ENCODE measurements at regions not wholly inside any gene's neighbourhood (a gene's known extent, or its start where the extent isn't known, plus 50 kb on each side); places are given as distances from the start of the nearest gene placed in this dataset.

- TF ChIP-seq CTCF (IDR thresholded peaks at IDR 0.05; ENCODE audit: extremely low read depth, insufficient read depth, missing control alignments): no peak
- in situ Hi-C loops (cut with MboI; ENCODE audit: low pct_unique_long_range_greater_than_20kb, low sequenced_read_pairs, unreplicated experiment): no loop called here
- no peak for DNase-seq (ENCODE audit: low spot score)
These were observed 653.0 kb downstream of the RPL10L start for GRCh38 chr14:45998554-45998953.

GRCh38 chr14:45990252-45990651 lies 661.3 kb downstream of the RPL10L start:
- TF ChIP-seq CTCF (IDR thresholded peaks at IDR 0.05; ENCODE audit: extremely low read depth, insufficient read depth, missing control alignments): no peak
- no peak for DNase-seq (ENCODE audit: low spot score)
- in situ Hi-C loops (cut with MboI; ENCODE audit: low pct_unique_long_range_greater_than_20kb, low sequenced_read_pairs, unreplicated experiment): no loop called here

DNA sequence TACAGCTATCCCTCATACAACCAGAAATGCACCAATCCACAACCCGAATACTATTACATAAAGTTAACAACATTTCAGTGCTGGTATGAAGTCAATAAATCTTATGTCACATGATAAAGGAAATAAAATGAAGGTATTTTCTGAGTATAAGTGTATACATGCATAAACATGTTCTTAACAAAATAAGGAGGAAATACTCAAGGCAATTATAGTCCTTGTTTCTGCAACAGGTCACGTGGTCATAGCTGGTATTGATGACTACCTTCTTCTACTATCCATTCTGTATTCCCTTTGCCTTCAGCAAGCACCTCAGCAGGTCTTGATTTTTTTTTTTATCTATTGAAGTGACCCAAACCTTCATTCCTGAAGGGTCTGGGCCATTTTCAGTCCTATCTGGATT lies 675.6 kb downstream of the RPL10L start:
- no peak for TF ChIP-seq CTCF (IDR thresholded peaks at IDR 0.05; ENCODE audit: extremely low read depth, insufficient read depth, missing control alignments)
- in situ Hi-C loops (cut with MboI; ENCODE audit: low pct_unique_long_range_greater_than_20kb, low sequenced_read_pairs, unreplicated experiment): no loop called here
- DNase-seq (ENCODE audit: low spot score): no peak

- no peak for TF ChIP-seq CTCF (IDR thresholded peaks at IDR 0.05; ENCODE audit: extremely low read depth, insufficient read depth, missing control alignments)
- DNase-seq (ENCODE audit: low spot score): no peak
- in situ Hi-C loops (cut with MboI; ENCODE audit: low pct_unique_long_range_greater_than_20kb, low sequenced_read_pairs, unreplicated experiment): no loop called here
These were observed 679.2 kb downstream of the RPL10L start for GRCh38 chr14:45972416-45972815.

DNA sequence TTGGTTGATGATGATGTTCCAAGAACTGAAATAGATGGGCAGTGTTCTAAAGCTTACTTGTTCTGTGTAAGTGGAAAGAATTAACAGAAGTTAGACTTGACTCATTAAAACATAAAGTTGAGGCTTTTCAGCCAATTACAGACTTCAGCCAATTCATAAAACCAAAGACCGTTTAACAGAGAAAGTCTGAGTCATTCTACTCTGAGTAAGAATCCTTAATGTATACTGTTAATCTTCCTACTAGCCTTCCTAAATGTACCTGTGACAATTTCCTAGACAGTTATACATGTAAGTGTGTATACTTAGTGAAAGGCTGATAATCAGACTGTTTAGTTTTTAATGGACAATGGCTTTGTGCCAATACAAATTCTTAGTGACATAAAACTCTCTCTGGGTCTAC lies 681.0 kb downstream of the RPL10L start:
- in situ Hi-C loops (cut with MboI; ENCODE audit: low pct_unique_long_range_greater_than_20kb, low sequenced_read_pairs, unreplicated experiment): no loop called here
- TF ChIP-seq CTCF (IDR thresholded peaks at IDR 0.05; ENCODE audit: extremely low read depth, insufficient read depth, missing control alignments): no peak
- no peak for DNase-seq (ENCODE audit: low spot score)

DNA sequence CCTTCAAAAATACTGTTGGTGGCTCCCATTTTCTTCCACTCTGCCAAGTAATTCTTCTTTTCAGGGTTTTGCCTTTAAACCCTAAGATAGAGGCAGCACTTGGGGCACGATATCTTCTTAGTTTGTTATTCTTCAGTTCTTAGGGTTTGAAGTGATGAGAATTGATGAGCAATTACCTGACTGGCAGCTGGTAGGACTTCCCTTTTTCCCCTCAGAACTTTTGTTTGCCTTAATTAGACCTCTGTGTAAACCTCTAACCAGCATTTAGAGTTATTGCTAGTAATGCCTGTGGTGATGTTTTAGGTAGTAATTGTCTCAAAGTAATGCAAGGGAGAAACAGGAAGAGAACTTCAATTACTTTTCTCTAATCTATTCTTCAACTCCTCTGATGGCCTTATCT lies 683.5 kb downstream of the RPL10L start:
- in situ Hi-C loops (cut with MboI; ENCODE audit: low pct_unique_long_range_greater_than_20kb, low sequenced_read_pairs, unreplicated experiment): no loop called here
- TF ChIP-seq CTCF (IDR thresholded peaks at IDR 0.05; ENCODE audit: extremely low read depth, insufficient read depth, missing control alignments): no peak
- no peak for DNase-seq (ENCODE audit: low spot score)

DNA sequence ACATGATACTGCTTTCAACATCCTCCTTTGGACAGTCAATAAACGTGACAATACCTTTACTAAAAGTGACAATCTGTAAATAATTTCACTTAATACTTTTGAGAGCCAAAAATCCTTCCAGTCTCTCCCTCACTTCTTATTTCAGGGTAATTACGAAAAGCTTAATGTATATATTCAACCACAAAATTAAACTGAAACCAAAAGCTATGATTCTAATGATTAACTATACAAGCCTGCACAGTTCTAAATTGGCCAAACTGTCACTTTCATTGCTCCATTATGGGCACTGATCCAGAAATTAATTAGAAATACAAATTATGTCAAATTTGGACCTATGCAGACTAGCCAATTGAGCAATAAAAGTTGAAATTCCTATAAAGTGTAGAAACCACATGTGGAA lies 696.5 kb upstream of the MIS18BP1 start:
- in situ Hi-C loops (cut with MboI; ENCODE audit: low pct_unique_long_range_greater_than_20kb, low sequenced_read_pairs, unreplicated experiment): no loop called here
- no peak for TF ChIP-seq CTCF (IDR thresholded peaks at IDR 0.05; ENCODE audit: extremely low read depth, insufficient read depth, missing control alignments)

More for the DNA sequence above, 696.5 kb upstream of the MIS18BP1 start:
- DNase-seq (ENCODE audit: low spot score): no peak
